ENCODE measurements at regions not wholly inside any gene's neighbourhood (a gene's known extent, or its start where the extent isn't known, plus 50 kb on each side); places are given as distances from the start of the nearest gene placed in this dataset.
A peak's percentile ranks its signal among the peaks of the same experiment; 100 is the strongest.

DNA sequence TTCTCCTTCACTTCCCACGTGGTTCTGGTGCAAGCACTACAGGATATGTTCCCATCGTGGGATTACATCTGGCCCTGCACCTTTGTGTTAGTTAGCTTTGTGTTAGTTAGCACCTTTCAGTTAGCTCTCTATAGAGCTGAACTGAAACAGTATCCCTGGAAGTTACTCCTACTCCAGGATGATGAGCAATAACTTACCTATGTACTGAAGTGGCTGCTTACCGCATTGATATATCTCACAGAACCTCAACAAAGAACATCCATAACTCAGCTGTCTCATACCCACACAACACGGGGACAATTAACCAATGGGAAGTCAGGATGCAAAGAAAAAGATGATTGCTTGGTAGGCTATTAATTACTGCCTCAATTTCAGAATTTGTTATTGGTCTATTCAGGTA, 146.6 kb downstream of the ASCL4 start:
- Histone ChIP-seq H3K4me1 (no peaks in the 10 kb centered on the region), H3K27me3 (peaks cover 25% of the 10 kb centered on the region), H3K36me3 (no peaks in the 10 kb centered on the region), H3K9me3 (no peaks in the 10 kb centered on the region), H3K4me3 (no peak overlapping the region), H3K27ac (no peak overlapping the region)
- DNase-seq = no peak
- TF ChIP-seq, protein P1, sequence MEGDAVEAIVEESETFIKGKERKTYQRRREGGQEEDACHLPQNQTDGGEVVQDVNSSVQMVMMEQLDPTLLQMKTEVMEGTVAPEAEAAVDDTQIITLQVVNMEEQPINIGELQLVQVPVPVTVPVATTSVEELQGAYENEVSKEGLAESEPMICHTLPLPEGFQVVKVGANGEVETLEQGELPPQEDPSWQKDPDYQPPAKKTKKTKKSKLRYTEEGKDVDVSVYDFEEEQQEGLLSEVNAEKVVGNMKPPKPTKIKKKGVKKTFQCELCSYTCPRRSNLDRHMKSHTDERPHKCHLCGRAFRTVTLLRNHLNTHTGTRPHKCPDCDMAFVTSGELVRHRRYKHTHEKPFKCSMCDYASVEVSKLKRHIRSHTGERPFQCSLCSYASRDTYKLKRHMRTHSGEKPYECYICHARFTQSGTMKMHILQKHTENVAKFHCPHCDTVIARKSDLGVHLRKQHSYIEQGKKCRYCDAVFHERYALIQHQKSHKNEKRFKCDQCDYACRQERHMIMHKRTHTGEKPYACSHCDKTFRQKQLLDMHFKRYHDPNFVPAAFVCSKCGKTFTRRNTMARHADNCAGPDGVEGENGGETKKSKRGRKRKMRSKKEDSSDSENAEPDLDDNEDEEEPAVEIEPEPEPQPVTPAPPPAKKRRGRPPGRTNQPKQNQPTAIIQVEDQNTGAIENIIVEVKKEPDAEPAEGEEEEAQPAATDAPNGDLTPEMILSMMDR (IDR thresholded peaks at IDR 0.05) = no peak
- TF ChIP-seq POLR2AphosphoS5 (IDR thresholded peaks at IDR 0.05) = no peak
- no peak for TF ChIP-seq POLR2A (IDR thresholded peaks at IDR 0.05)
- TF ChIP-seq EP300 (IDR thresholded peaks at IDR 0.05; ENCODE audit: low read depth) = no peak
- in situ Hi-C loops (cut with MboI; ENCODE audit: low pct_ligation_motif_present in 1 of 4, low pct_unique_long_range_greater_than_20kb in 1 of 4, low sequenced_read_pairs in 3 of 4) (no loop called here), intact Hi-C loops (cut with DNase I; ENCODE audit: low total_unique reads) (no loop called here)
- WGBS, 2 donors (ENCODE audit: low coverage in 1 of 2) = 37 to 47% methylated on average over 4 of the region's 4 CpGs

DNA sequence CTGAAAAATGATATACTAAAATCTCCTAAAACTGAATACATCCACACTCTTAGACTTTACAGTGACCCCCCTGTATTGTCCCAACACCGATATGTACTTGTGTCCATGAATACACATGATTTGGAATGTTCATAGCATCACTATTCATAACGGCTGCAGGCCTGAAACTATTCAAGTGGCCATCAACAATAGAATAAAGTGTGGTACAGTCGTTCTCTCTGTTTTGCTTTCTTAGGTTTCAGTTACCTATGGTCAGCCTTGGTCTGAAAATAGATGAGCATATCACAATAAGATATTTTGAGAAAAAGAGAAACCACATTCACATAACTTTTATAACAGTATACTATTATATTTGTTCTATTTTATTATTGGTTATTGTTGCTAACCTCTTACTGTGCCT, 150.6 kb downstream of the ASCL4 start:
- no peak overlapping the region for H3K4me3 ChIP-seq
- in situ Hi-C loops (cut with MboI; ENCODE audit: low pct_ligation_motif_present in 1 of 4, low pct_unique_long_range_greater_than_20kb in 1 of 4, low sequenced_read_pairs in 3 of 4) (no loop called here), intact Hi-C loops (cut with DNase I; ENCODE audit: low total_unique reads) (no loop called here)
- H3K27ac ChIP-seq = no peak overlapping the region
- H3K9me3 ChIP-seq = no peaks in the 10 kb centered on the region
- 57 to 59% methylated on average over 3 of the region's 3 CpGs for WGBS, 2 donors (ENCODE audit: low coverage in 1 of 2)
- TF ChIP-seq POLR2AphosphoS5 (IDR thresholded peaks at IDR 0.05) (no peak), POLR2A (IDR thresholded peaks at IDR 0.05) (no peak), EP300 (IDR thresholded peaks at IDR 0.05; ENCODE audit: low read depth) (no peak)
- TF ChIP-seq, protein P1 (IDR thresholded peaks at IDR 0.05) = no peak
- H3K36me3 ChIP-seq = no peaks in the 10 kb centered on the region
- H3K27me3 ChIP-seq = peaks cover 8% of the 10 kb centered on the region
- H3K4me1 ChIP-seq = no peaks in the 10 kb centered on the region
- DNase-seq = no peak

DNA sequence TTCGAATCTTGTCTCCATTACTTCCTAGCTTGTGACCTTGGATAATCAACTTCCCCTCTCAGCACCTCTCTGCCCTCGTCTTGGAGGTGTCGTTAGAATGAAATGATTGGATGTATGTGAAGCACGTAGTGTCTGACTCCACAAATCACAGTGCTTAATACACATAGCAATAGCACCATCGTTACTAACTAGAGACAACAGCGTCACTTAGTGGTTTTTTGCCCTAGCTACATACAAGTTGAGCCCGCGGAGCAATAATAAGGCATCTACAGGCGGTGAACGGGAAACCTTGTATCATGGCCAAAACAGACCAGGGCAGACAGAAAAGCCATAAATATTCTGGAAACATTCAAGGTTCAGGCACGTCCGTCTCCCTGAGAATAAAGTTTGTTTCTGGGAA, 154.9 kb downstream of the ASCL4 start:
- Histone ChIP-seq H3K4me3 (no peak overlapping the region), H3K27ac (no peak overlapping the region), H3K9me3 (no peaks in the 10 kb centered on the region), H3K4me1 (no peaks in the 10 kb centered on the region), H3K27me3 (peaks cover 19% of the 10 kb centered on the region), H3K36me3 (no peaks in the 10 kb centered on the region)
- DNase-seq = no peak
- no peak for TF ChIP-seq POLR2AphosphoS5 (IDR thresholded peaks at IDR 0.05)
- TF ChIP-seq, protein P1 (IDR thresholded peaks at IDR 0.05) = peak in 4 of 5 experiments; percentile 9 to 16 (median 12)
- intact Hi-C loops (cut with DNase I; ENCODE audit: low total_unique reads) (no loop called here), in situ Hi-C loops (cut with MboI; ENCODE audit: low pct_ligation_motif_present in 1 of 4, low pct_unique_long_range_greater_than_20kb in 1 of 4, low sequenced_read_pairs in 3 of 4) (no loop called here)
- WGBS, 2 donors (ENCODE audit: low coverage in 1 of 2) = 31% methylated on average over 12 of the region's 12 CpGs; no CpG with 5 or more reads in 1 of the 2 donors

DNA sequence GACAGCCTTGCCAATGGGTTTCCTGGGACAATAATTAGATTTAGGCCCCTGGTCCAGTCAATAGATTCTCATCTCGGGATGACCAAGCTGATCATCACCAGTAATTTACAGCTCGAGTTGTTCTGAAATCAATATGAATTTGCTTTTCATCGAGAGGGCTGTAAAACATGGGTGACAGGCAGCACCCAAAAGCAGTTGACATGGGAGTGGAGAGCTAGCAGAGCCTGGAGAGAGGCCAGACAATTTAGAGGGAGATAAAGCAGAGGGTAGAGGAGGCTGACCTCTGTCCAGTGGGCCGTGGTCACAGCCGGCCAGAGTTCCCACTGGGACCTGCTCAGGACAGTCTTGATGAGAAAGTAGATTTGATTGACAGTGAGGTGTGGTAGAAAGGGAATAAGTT, 157.3 kb downstream of the ASCL4 start:
- no peak overlapping the region for H3K27ac ChIP-seq
- in situ Hi-C loops (cut with MboI; ENCODE audit: low pct_ligation_motif_present in 1 of 4, low pct_unique_long_range_greater_than_20kb in 1 of 4, low sequenced_read_pairs in 3 of 4) (no loop called here), intact Hi-C loops (cut with DNase I; ENCODE audit: low total_unique reads) (no loop called here)
- TF ChIP-seq POLR2AphosphoS5 (IDR thresholded peaks at IDR 0.05) (no peak), EP300 (IDR thresholded peaks at IDR 0.05; ENCODE audit: low read depth) (no peak)
- H3K4me3 ChIP-seq = no peak overlapping the region
- no peaks in the 10 kb centered on the region for H3K9me3 ChIP-seq
- no peak for DNase-seq
- 44 to 60% methylated on average over 4 to 5 of the region's 5 CpGs for WGBS, 2 donors (ENCODE audit: low coverage in 1 of 2)
- H3K27me3 ChIP-seq = peaks cover 19% of the 10 kb centered on the region
- H3K36me3 ChIP-seq = no peaks in the 10 kb centered on the region
- H3K4me1 ChIP-seq = no peaks in the 10 kb centered on the region

DNA sequence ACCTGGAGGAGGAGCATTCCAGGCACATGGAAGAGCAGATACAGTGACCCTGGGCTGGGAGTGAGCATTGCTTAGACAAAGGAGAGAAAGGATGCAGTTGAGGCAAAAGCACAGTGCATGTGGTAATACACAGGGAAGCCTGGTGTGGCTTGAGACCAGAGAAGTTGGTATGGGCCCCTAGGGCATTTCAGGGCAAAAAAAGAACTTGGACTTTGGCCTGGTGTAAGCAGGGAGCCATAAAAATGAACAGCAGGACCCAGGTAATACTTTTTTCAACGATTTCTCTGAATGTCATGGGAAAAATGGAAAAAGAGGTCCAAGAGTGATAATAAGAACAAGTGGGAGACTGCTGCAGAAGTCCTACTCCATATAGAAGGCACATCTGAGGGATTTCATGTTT, 163.9 kb downstream of the ASCL4 start:
- intact Hi-C loops (cut with DNase I; ENCODE audit: low total_unique reads) = no loop called here
- TF ChIP-seq POLR2AphosphoS5 (IDR thresholded peaks at IDR 0.05) (no peak), POLR2A (IDR thresholded peaks at IDR 0.05) (no peak), EP300 (IDR thresholded peaks at IDR 0.05; ENCODE audit: low read depth) (no peak)
- TF ChIP-seq, protein P1 (IDR thresholded peaks at IDR 0.05) = no peak
- WGBS, 2 donors (ENCODE audit: low coverage in 1 of 2) = 29 to 57% methylated on average over 1 of the region's 1 CpG
- H3K4me1 ChIP-seq = no peaks in the 10 kb centered on the region
- H3K9me3 ChIP-seq = no peaks in the 10 kb centered on the region
- H3K4me3 ChIP-seq = no peak overlapping the region
- in situ Hi-C loops (cut with MboI; ENCODE audit: low pct_ligation_motif_present in 1 of 4, low pct_unique_long_range_greater_than_20kb in 1 of 4, low sequenced_read_pairs in 3 of 4) = no loop called here
- no peak overlapping the region for H3K27ac ChIP-seq
- peaks cover 20% of the 10 kb centered on the region for H3K27me3 ChIP-seq
- H3K36me3 ChIP-seq = no peaks in the 10 kb centered on the region
- DNase-seq = no peak
